Mesendoderm (in vitro differentiated cells): ENCODE measurements at regions not wholly inside any gene's neighbourhood (a gene's known extent, or its start where the extent isn't known, plus 50 kb on each side); places are given as distances from the start of the nearest gene placed in this dataset.

Source experiments
- DNase-seq: peaks from one replicate; pipeline ENCODE4 v3.0.0; 2013
- H2AK5ac ChIP-seq: 2 replicates; pipeline ENCODE4 v1.6.1; 2013; ENCODE audit warnings: low read length, inconsistent platforms
- H2BK120ac ChIP-seq: 2 replicates; pipeline ENCODE4 v1.6.1; 2013; ENCODE audit warnings: low read depth, mild to moderate bottlenecking, low read length, moderate library complexity, mixed read lengths
- H2BK15ac ChIP-seq: replicated peaks from 2 replicates; pipeline ENCODE4 v1.6.1; 2013; ENCODE audit warnings: low read depth, mild to moderate bottlenecking, moderate library complexity
- H2BK5ac ChIP-seq: 2 replicates; pipeline ENCODE4 v1.6.1; 2013; ENCODE audit warnings: low read length, inconsistent platforms
- H3K18ac ChIP-seq: 2 replicates; pipeline ENCODE4 v1.6.1; 2013; ENCODE audit warnings: mild to moderate bottlenecking, low read length, mixed read lengths
- H3K23ac ChIP-seq: one replicate; pipeline ENCODE4 v1.6.1; 2013; ENCODE audit warnings: low read length
- H3K27ac ChIP-seq: 2 replicates; pipeline ENCODE4 v1.5.1; 2013; ENCODE audit warnings: low read depth, mild to moderate bottlenecking, inconsistent platforms, low read length, moderate library complexity
- H3K27me3 ChIP-seq: 2 replicates; pipeline ENCODE4 v1.6.1; 2013; ENCODE audit warnings: low read length, control low read depth, mild to moderate bottlenecking, inconsistent platforms; ENCODE audit not compliant: insufficient read depth, poor library complexity
- H3K36me3 ChIP-seq: 2 replicates; pipeline ENCODE4 v1.6.1; 2013; ENCODE audit warnings: low read length, inconsistent platforms; ENCODE audit not compliant: control insufficient read depth, insufficient read depth
- H3K4ac ChIP-seq: one replicate; pipeline ENCODE4 v1.6.1; 2013; ENCODE audit warnings: low read depth, mild to moderate bottlenecking, low read length, moderate library complexity
- H3K4me1 ChIP-seq: 2 replicates; pipeline ENCODE4 v1.6.1; 2013; ENCODE audit warnings: low read depth, low read length, inconsistent platforms; ENCODE audit not compliant: control insufficient read depth
- H3K4me2 ChIP-seq: 2 replicates; pipeline ENCODE4 v1.6.1; 2013; ENCODE audit warnings: low read length
- H3K4me3 ChIP-seq: 2 replicates; pipeline ENCODE4 v1.5.1; 2013; ENCODE audit warnings: mild to moderate bottlenecking, low read length
- H3K56ac ChIP-seq: one replicate; pipeline ENCODE4 v1.6.1; 2013; ENCODE audit warnings: low read length
- H3K79me1 ChIP-seq: 2 replicates; pipeline ENCODE4 v1.6.1; 2013; ENCODE audit warnings: low read length, inconsistent platforms
- H3K79me2 ChIP-seq: 2 replicates; pipeline ENCODE4 v1.6.1; 2013; ENCODE audit warnings: mild to moderate bottlenecking, low read length; ENCODE audit not compliant: control insufficient read depth, insufficient read depth
- H3K9ac ChIP-seq: 2 replicates; pipeline ENCODE4 v1.6.1; 2013; ENCODE audit warnings: low read length, inconsistent platforms
- H4K5ac ChIP-seq: one replicate; pipeline ENCODE4 v1.6.1; 2013; ENCODE audit warnings: low read length
- H4K8ac ChIP-seq: one replicate; pipeline ENCODE4 v1.6.1; 2013; ENCODE audit warnings: low read depth, mild to moderate bottlenecking, control low read depth, low read length, moderate library complexity
- WGBS: extraction: QIAGEN DNeasy Blood & Tissue Kit; methylation state at CpG from one replicate; pipeline ENCODE4 v1.1.7; 2013; ENCODE audit warnings: low lambda C conversion rate, missing lambda C conversion rate; ENCODE audit not compliant: insufficient coverage; ENCODE audit errors: extremely low coverage; 5-methylcytosine and 5-hydroxymethylcytosine counted together

- DNase-seq: no peak
Measured at GRCh38 chr1:56375326-56375804, 204.0 kb downstream of the PLPP3 start.

GRCh38 chr1:56374026-56374974, 205.1 kb downstream of the PLPP3 start:
- no CpG with 5 or more reads among the region's 14 CpGs for WGBS
- Histone ChIP-seq H3K23ac (no peak overlapping the region), H3K4me3 (no peak overlapping the region), H3K9ac (no peak overlapping the region), H3K79me1 (no peaks in the 10 kb centered on the region), H4K5ac (no peak overlapping the region), H2AK5ac (no peak overlapping the region), H4K8ac (no peak overlapping the region), H2BK5ac (no peak overlapping the region), H3K4me1 (no peaks in the 10 kb centered on the region), H3K4me2 (no peak overlapping the region), H3K36me3 (no peaks in the 10 kb centered on the region), H2BK120ac (no peak overlapping the region), H3K27me3 (no peaks in the 10 kb centered on the region), H3K79me2 (no peaks in the 10 kb centered on the region), H3K56ac (no peak overlapping the region), H3K27ac (no peak overlapping the region), H3K18ac (no peak overlapping the region), H3K4ac (no peak overlapping the region), H2BK15ac (no peak overlapping the region)
- no peak for DNase-seq

More at GRCh38 chr1:56375326-56375804, 204.0 kb downstream of the PLPP3 start:
- Histone ChIP-seq H2BK15ac (no peak overlapping the region), H3K27me3 (no peaks in the 10 kb centered on the region), H2BK5ac (no peak overlapping the region), H2BK120ac (no peak overlapping the region), H3K23ac (no peak overlapping the region), H3K9ac (no peak overlapping the region), H3K79me1 (no peaks in the 10 kb centered on the region), H2AK5ac (no peak overlapping the region), H3K27ac (no peak overlapping the region), H3K79me2 (no peaks in the 10 kb centered on the region), H3K4me2 (no peak overlapping the region), H3K4me1 (no peaks in the 10 kb centered on the region), H4K8ac (no peak overlapping the region), H3K36me3 (no peaks in the 10 kb centered on the region), H3K18ac (no peak overlapping the region), H4K5ac (no peak overlapping the region), H3K4me3 (no peak overlapping the region), H3K56ac (no peak overlapping the region), H3K4ac (no peak overlapping the region)
- WGBS: no CpG with 5 or more reads among the region's 5 CpGs

GRCh38 chr1:56370513-56370912, 208.8 kb downstream of the PLPP3 start:
- Histone ChIP-seq H3K23ac (no peak overlapping the region), H3K4me1 (no peaks in the 10 kb centered on the region), H3K4me2 (no peak overlapping the region), H4K8ac (no peak overlapping the region), H3K18ac (no peak overlapping the region), H3K4me3 (no peak overlapping the region), H3K56ac (no peak overlapping the region), H2BK5ac (no peak overlapping the region), H3K9ac (no peak overlapping the region), H3K79me2 (no peaks in the 10 kb centered on the region), H2BK120ac (no peak overlapping the region), H3K36me3 (no peaks in the 10 kb centered on the region), H3K27me3 (no peaks in the 10 kb centered on the region), H2AK5ac (no peak overlapping the region), H4K5ac (no peak overlapping the region), H2BK15ac (no peak overlapping the region), H3K79me1 (no peaks in the 10 kb centered on the region), H3K4ac (no peak overlapping the region), H3K27ac (no peak overlapping the region)
- no CpG with 5 or more reads among the region's 6 CpGs for WGBS
- DNase-seq: no peak

GRCh38 chr1:56363007-56363770, 216.2 kb downstream of the PLPP3 start:
- H3K56ac ChIP-seq: no peak overlapping the region
- no peak overlapping the region for H3K27ac ChIP-seq
- no CpG with 5 or more reads among the region's 7 CpGs for WGBS
- H3K36me3 ChIP-seq: no peaks in the 10 kb centered on the region
- DNase-seq: no peak
- H3K9ac ChIP-seq: no peak overlapping the region
- no peak overlapping the region for H2BK15ac ChIP-seq
- no peak overlapping the region for H4K5ac ChIP-seq
- no peaks in the 10 kb centered on the region for H3K27me3 ChIP-seq
- H3K4me1 ChIP-seq: no peaks in the 10 kb centered on the region
- no peak overlapping the region for H3K4me2 ChIP-seq
- no peak overlapping the region for H3K4me3 ChIP-seq
- no peak overlapping the region for H2BK120ac ChIP-seq
- no peak overlapping the region for H3K23ac ChIP-seq
- H3K4ac ChIP-seq: no peak overlapping the region
- H2BK5ac ChIP-seq: no peak overlapping the region
- no peak overlapping the region for H2AK5ac ChIP-seq
- H3K79me1 ChIP-seq: no peaks in the 10 kb centered on the region
- H3K18ac ChIP-seq: no peak overlapping the region
- no peaks in the 10 kb centered on the region for H3K79me2 ChIP-seq
- H4K8ac ChIP-seq: no peak overlapping the region

- no CpG with 5 or more reads among the region's 3 CpGs for WGBS
- Histone ChIP-seq H3K27ac (no peak overlapping the region), H2AK5ac (no peak overlapping the region), H3K23ac (no peak overlapping the region), H3K79me2 (no peaks in the 10 kb centered on the region), H4K8ac (no peak overlapping the region), H3K4me1 (no peaks in the 10 kb centered on the region), H2BK15ac (no peak overlapping the region), H3K56ac (no peak overlapping the region), H3K27me3 (no peaks in the 10 kb centered on the region), H3K4ac (no peak overlapping the region), H2BK120ac (no peak overlapping the region), H3K4me2 (no peak overlapping the region), H3K36me3 (no peaks in the 10 kb centered on the region), H3K79me1 (no peaks in the 10 kb centered on the region), H3K9ac (no peak overlapping the region), H4K5ac (no peak overlapping the region), H3K18ac (no peak overlapping the region), H2BK5ac (no peak overlapping the region), H3K4me3 (no peak overlapping the region)
- DNase-seq: no peak
Measured at GRCh38 chr1:56360021-56360420, 219.3 kb downstream of the PLPP3 start.
